Hepatocyte (in vitro differentiated cells): ENCODE measurements at regions not wholly inside any gene's neighbourhood (a gene's known extent, or its start where the extent isn't known, plus 50 kb on each side); places are given as distances from the start of the nearest gene placed in this dataset.

Source experiments
- DNase-seq: peaks from one replicate; pipeline ENCODE4 v3.0.0-alpha.2; 2016; ENCODE audit warnings: low spot score
- H2AFZ ChIP-seq: fragments of 200-600 bp; sonication (generic); 2 replicates; pipeline ENCODE4 v1.6.0; 2016; ENCODE audit warnings: antibody characterized with exemption, mild to moderate bottlenecking
- H3K27ac ChIP-seq: fragments of 200-600 bp; sonication (generic); 2 replicates; pipeline ENCODE4 v1.5.1; 2016; ENCODE audit warnings: mild to moderate bottlenecking
- H3K27me3 ChIP-seq: fragments of 200-600 bp; sonication (generic); 2 replicates; pipeline ENCODE4 v1.6.1; 2016
- H3K36me3 ChIP-seq: fragments of 200-600 bp; sonication (generic); replicated peaks from 2 replicates; pipeline ENCODE4 v1.5.1; 2016; ENCODE audit warnings: low read depth; ENCODE audit not compliant: insufficient read depth
- H3K4me1 ChIP-seq: fragments of 200-600 bp; sonication (generic); 2 replicates; pipeline ENCODE4 v1.5.1; 2016; ENCODE audit warnings: mild to moderate bottlenecking, moderate library complexity; ENCODE audit not compliant: insufficient read depth
- H3K4me2 ChIP-seq: fragments of 200-600 bp; sonication (generic); 2 replicates; pipeline ENCODE4 v1.6.0; 2016
- H3K4me3 ChIP-seq: fragments of 200-600 bp; sonication (generic); 2 replicates; pipeline ENCODE4 v1.5.1; 2016; ENCODE audit warnings: mild to moderate bottlenecking
- H3K79me2 ChIP-seq: fragments of 200-600 bp; sonication (generic); 2 replicates; pipeline ENCODE4 v1.6.0; 2017; ENCODE audit warnings: mild to moderate bottlenecking
- H3K9me2 ChIP-seq: fragments of 200-600 bp; sonication (generic); replicated peaks from 2 replicates; pipeline ENCODE4 v1.6.0; 2017; ENCODE audit warnings: mild to moderate bottlenecking; ENCODE audit not compliant: insufficient read depth
- H3K9me3 ChIP-seq: fragments of 200-600 bp; sonication (generic); 2 replicates; pipeline ENCODE4 v1.5.1; 2016; ENCODE audit warnings: low read depth, mild to moderate bottlenecking
- H4K20me1 ChIP-seq: fragments of 200-600 bp; sonication (generic); 2 replicates; pipeline ENCODE4 v1.6.0; 2016; ENCODE audit warnings: mild to moderate bottlenecking; ENCODE audit not compliant: insufficient read depth, poor library complexity, severe bottlenecking
- CTCF ChIP-seq: fragments of 200-600 bp; sonication (generic); IDR thresholded peaks from 2 replicates; pipeline ENCODE4 v1.5.1; 2016; ENCODE audit warnings: antibody characterized with exemption, mild to moderate bottlenecking; ENCODE audit not compliant: poor library complexity
- EZH2 ChIP-seq: fragments of 200-600 bp; sonication (generic); IDR thresholded peaks from 2 replicates; pipeline ENCODE4 v1.6.1; 2016; ENCODE audit warnings: antibody characterized with exemption, mild to moderate bottlenecking, borderline replicate concordance
- EZH2phosphoT487 ChIP-seq: fragments of 200-600 bp; sonication (generic); IDR thresholded peaks from one replicate; pipeline ENCODE4 v1.6.1; 2018; ENCODE audit warnings: antibody characterized with exemption, mild to moderate bottlenecking, low read depth, moderate library complexity; ENCODE audit not compliant: unreplicated experiment, severe bottlenecking
- WGBS: methylation state at CpG from one replicate; pipeline ENCODE4 v1.1.6; 2016; ENCODE audit warnings: low lambda C conversion rate; ENCODE audit errors: missing lambda C conversion rate; 5-methylcytosine and 5-hydroxymethylcytosine counted together

- DNase-seq, result no peak
- H2AFZ ChIP-seq, result no peak overlapping the region
- H4K20me1 ChIP-seq, result no peaks in the 10 kb centered on the region
- H3K9me2 ChIP-seq, result no peaks in the 10 kb centered on the region
- no peaks in the 10 kb centered on the region for H3K79me2 ChIP-seq
- H3K36me3 ChIP-seq, result no peaks in the 10 kb centered on the region
- no peak overlapping the region for H3K27ac ChIP-seq
- no peak overlapping the region for H3K4me2 ChIP-seq
- TF ChIP-seq EZH2phosphoT487 (no peak), CTCF (no peak), EZH2 (no peak)
- H3K27me3 ChIP-seq, result no peaks in the 10 kb centered on the region
- 42% methylated on average over 1 of the region's 1 CpG for WGBS
- no peaks in the 10 kb centered on the region for H3K4me1 ChIP-seq
- H3K9me3 ChIP-seq, result no peaks in the 10 kb centered on the region
- H3K4me3 ChIP-seq, result no peak overlapping the region
These were observed 638.3 kb downstream of the HTR1A start for GRCh38 chr5:63323926-63324325.

- H3K27ac ChIP-seq, result no peak overlapping the region
- DNase-seq, result no peak
- TF ChIP-seq CTCF (no peak), EZH2 (no peak), EZH2phosphoT487 (no peak)
These were observed 647.7 kb downstream of the HTR1A start for GRCh38 chr5:63314551-63314950.

DNA sequence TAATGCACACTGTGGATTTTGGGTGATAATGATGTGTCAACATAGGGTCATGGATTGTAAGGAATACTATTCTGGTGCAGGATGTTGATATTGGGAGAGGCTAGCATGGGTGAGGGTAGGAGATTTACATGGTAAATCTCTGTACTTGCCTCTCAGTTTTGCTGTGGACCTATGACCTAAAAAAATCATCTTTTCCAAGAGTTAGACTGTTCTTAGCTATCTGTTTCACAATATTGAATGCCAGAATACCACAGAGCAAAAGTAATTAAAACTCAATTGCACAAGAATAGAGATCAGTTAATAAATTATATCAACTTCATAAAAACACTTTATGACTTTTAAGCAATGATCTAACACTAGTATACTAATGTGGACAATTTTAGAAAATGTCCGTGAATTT, 651.6 kb downstream of the HTR1A start:
- no peak for DNase-seq
- Histone ChIP-seq H3K27ac (no peak overlapping the region), H3K27me3 (no peaks in the 10 kb centered on the region), H3K79me2 (no peaks in the 10 kb centered on the region), H3K4me2 (no peak overlapping the region), H3K9me3 (no peaks in the 10 kb centered on the region), H3K4me1 (no peaks in the 10 kb centered on the region), H4K20me1 (no peaks in the 10 kb centered on the region), H3K36me3 (no peaks in the 10 kb centered on the region), H3K4me3 (no peak overlapping the region), H2AFZ (no peak overlapping the region), H3K9me2 (no peaks in the 10 kb centered on the region)
- TF ChIP-seq EZH2phosphoT487, result no peak
- no peak for TF ChIP-seq CTCF
- TF ChIP-seq EZH2, result no peak
- WGBS, result 94% methylated on average over 1 of the region's 1 CpG

More at GRCh38 chr5:63314551-63314950, 647.7 kb downstream of the HTR1A start:
- no peaks in the 10 kb centered on the region for H4K20me1 ChIP-seq
- no peak overlapping the region for H3K4me2 ChIP-seq
- H2AFZ ChIP-seq, result no peak overlapping the region
- H3K36me3 ChIP-seq, result no peaks in the 10 kb centered on the region
- H3K27me3 ChIP-seq, result no peaks in the 10 kb centered on the region
- WGBS, result 82% methylated on average over 6 of the region's 6 CpGs
- no peaks in the 10 kb centered on the region for H3K9me2 ChIP-seq
- no peaks in the 10 kb centered on the region for H3K9me3 ChIP-seq
- no peak overlapping the region for H3K4me3 ChIP-seq
- no peaks in the 10 kb centered on the region for H3K4me1 ChIP-seq
- no peaks in the 10 kb centered on the region for H3K79me2 ChIP-seq

DNA sequence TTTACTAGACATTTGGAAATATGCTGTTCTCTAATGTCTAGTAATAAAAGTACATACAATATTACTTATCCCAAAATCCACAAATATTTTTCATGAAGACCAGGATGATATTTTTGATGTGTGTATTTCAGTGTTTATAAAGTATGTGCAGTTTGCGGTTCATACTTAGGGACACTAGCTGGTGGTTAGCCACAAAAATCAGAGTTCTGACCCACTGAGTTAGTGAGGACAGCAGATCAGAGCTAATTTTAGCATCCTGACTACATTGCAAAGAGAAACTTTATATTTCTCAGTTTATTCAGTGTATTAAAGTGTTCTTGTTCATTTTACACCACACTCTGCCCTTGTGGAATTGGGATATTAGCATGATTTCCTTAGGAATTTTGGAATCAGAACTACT, 655.3 kb downstream of the HTR1A start:
- no peaks in the 10 kb centered on the region for H3K27me3 ChIP-seq
- no peaks in the 10 kb centered on the region for H3K9me3 ChIP-seq
- no peak overlapping the region for H3K4me3 ChIP-seq
- no peaks in the 10 kb centered on the region for H3K9me2 ChIP-seq
- DNase-seq, result no peak
- no peaks in the 10 kb centered on the region for H3K36me3 ChIP-seq
- H2AFZ ChIP-seq, result no peak overlapping the region
- H3K79me2 ChIP-seq, result no peaks in the 10 kb centered on the region
- H3K4me1 ChIP-seq, result no peaks in the 10 kb centered on the region
- H3K4me2 ChIP-seq, result no peak overlapping the region
- no peak overlapping the region for H3K27ac ChIP-seq
- H4K20me1 ChIP-seq, result no peaks in the 10 kb centered on the region
- TF ChIP-seq EZH2, result no peak
- no peak for TF ChIP-seq EZH2phosphoT487
- TF ChIP-seq CTCF, result no peak
- 100% methylated on average over 1 of the region's 1 CpG for WGBS
